Hepatocyte (in vitro differentiated cells): ENCODE measurements at regions not wholly inside any gene's neighbourhood (a gene's known extent, or its start where the extent isn't known, plus 50 kb on each side); places are given as distances from the start of the nearest gene placed in this dataset.

Source experiments
- DNase-seq: peaks from one replicate; pipeline ENCODE4 v3.0.0-alpha.2; 2016; ENCODE audit warnings: low spot score
- H2AFZ ChIP-seq: fragments of 200-600 bp; sonication (generic); 2 replicates; pipeline ENCODE4 v1.6.0; 2016; ENCODE audit warnings: antibody characterized with exemption, mild to moderate bottlenecking
- H3K27ac ChIP-seq: fragments of 200-600 bp; sonication (generic); 2 replicates; pipeline ENCODE4 v1.5.1; 2016; ENCODE audit warnings: mild to moderate bottlenecking
- H3K27me3 ChIP-seq: fragments of 200-600 bp; sonication (generic); 2 replicates; pipeline ENCODE4 v1.6.1; 2016
- H3K36me3 ChIP-seq: fragments of 200-600 bp; sonication (generic); replicated peaks from 2 replicates; pipeline ENCODE4 v1.5.1; 2016; ENCODE audit warnings: low read depth; ENCODE audit not compliant: insufficient read depth
- H3K4me1 ChIP-seq: fragments of 200-600 bp; sonication (generic); 2 replicates; pipeline ENCODE4 v1.5.1; 2016; ENCODE audit warnings: mild to moderate bottlenecking, moderate library complexity; ENCODE audit not compliant: insufficient read depth
- H3K4me2 ChIP-seq: fragments of 200-600 bp; sonication (generic); 2 replicates; pipeline ENCODE4 v1.6.0; 2016
- H3K4me3 ChIP-seq: fragments of 200-600 bp; sonication (generic); 2 replicates; pipeline ENCODE4 v1.5.1; 2016; ENCODE audit warnings: mild to moderate bottlenecking
- H3K79me2 ChIP-seq: fragments of 200-600 bp; sonication (generic); 2 replicates; pipeline ENCODE4 v1.6.0; 2017; ENCODE audit warnings: mild to moderate bottlenecking
- H3K9me2 ChIP-seq: fragments of 200-600 bp; sonication (generic); replicated peaks from 2 replicates; pipeline ENCODE4 v1.6.0; 2017; ENCODE audit warnings: mild to moderate bottlenecking; ENCODE audit not compliant: insufficient read depth
- H3K9me3 ChIP-seq: fragments of 200-600 bp; sonication (generic); 2 replicates; pipeline ENCODE4 v1.5.1; 2016; ENCODE audit warnings: low read depth, mild to moderate bottlenecking
- H4K20me1 ChIP-seq: fragments of 200-600 bp; sonication (generic); 2 replicates; pipeline ENCODE4 v1.6.0; 2016; ENCODE audit warnings: mild to moderate bottlenecking; ENCODE audit not compliant: insufficient read depth, poor library complexity, severe bottlenecking
- EZH2 ChIP-seq: fragments of 200-600 bp; sonication (generic); IDR thresholded peaks from 2 replicates; pipeline ENCODE4 v1.6.1; 2016; ENCODE audit warnings: antibody characterized with exemption, mild to moderate bottlenecking, borderline replicate concordance
- EZH2phosphoT487 ChIP-seq: fragments of 200-600 bp; sonication (generic); IDR thresholded peaks from one replicate; pipeline ENCODE4 v1.6.1; 2018; ENCODE audit warnings: antibody characterized with exemption, mild to moderate bottlenecking, low read depth, moderate library complexity; ENCODE audit not compliant: unreplicated experiment, severe bottlenecking
- WGBS: methylation state at CpG from one replicate; pipeline ENCODE4 v1.1.6; 2016; ENCODE audit warnings: low lambda C conversion rate; ENCODE audit errors: missing lambda C conversion rate; 5-methylcytosine and 5-hydroxymethylcytosine counted together
- TF ChIP-seq, protein P1 (sequence below): fragments of 200-600 bp; sonication (generic); IDR thresholded peaks from 2 replicates; pipeline ENCODE4 v1.5.1; 2016; ENCODE audit warnings: antibody characterized with exemption, mild to moderate bottlenecking; ENCODE audit not compliant: poor library complexity

DNA sequence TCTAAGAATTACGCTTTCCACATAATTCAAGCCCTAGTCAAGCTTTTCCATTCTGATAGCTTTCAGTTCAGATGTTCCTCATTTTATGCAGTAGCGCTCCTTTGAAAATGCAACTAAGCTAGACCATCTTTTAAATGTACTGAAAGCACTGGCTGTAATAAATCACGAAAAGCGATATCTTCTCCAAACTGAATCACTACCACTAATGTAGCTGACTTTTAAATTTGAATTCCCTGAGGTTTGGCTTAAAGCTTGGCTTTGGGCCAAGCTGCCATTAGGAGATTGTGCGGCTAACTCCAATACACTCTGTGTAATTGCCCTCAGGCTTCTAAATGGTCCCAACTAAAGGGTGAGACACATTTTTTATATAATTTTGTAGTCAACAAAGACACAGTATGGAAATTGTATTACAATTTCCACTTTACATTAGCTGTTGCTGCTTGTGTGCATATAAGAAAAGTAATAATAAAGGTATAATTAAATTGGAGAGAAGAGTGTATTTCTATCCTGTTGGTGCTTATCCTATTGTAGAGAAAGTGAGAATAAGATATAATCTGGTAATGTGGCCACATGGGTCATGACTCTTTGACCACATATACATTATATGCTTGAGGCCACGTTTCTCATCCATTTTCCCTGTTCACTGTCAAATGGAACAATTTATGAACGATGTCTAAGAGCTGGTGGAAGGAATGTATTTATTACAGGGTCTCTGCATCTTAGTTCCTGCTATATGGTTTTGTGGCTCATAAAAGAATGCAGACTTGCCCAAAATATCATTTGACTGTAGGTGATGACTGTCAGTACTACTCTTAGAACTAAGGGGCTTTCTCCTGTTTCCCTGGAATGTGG is 118.7 kb upstream of the TAF11L2 start:
- no peaks in the 10 kb centered on the region for H3K9me3 ChIP-seq
- no peak overlapping the region for H3K4me3 ChIP-seq
- no peaks in the 10 kb centered on the region for H3K79me2 ChIP-seq
- peaks cover 18% of the 10 kb centered on the region for H3K4me1 ChIP-seq
- no peak for TF ChIP-seq EZH2
- TF ChIP-seq, protein P1, sequence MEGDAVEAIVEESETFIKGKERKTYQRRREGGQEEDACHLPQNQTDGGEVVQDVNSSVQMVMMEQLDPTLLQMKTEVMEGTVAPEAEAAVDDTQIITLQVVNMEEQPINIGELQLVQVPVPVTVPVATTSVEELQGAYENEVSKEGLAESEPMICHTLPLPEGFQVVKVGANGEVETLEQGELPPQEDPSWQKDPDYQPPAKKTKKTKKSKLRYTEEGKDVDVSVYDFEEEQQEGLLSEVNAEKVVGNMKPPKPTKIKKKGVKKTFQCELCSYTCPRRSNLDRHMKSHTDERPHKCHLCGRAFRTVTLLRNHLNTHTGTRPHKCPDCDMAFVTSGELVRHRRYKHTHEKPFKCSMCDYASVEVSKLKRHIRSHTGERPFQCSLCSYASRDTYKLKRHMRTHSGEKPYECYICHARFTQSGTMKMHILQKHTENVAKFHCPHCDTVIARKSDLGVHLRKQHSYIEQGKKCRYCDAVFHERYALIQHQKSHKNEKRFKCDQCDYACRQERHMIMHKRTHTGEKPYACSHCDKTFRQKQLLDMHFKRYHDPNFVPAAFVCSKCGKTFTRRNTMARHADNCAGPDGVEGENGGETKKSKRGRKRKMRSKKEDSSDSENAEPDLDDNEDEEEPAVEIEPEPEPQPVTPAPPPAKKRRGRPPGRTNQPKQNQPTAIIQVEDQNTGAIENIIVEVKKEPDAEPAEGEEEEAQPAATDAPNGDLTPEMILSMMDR: no peak
- no peak for TF ChIP-seq EZH2phosphoT487
- no peaks in the 10 kb centered on the region for H3K9me2 ChIP-seq
- H3K36me3 ChIP-seq: no peaks in the 10 kb centered on the region
- WGBS: 37% methylated on average over 7 of the region's 7 CpGs
- H3K27ac ChIP-seq: peak overlapping the region; percentile 81
- H2AFZ ChIP-seq: no peak overlapping the region
- H3K4me2 ChIP-seq: peak overlapping the region; percentile 64
- no peaks in the 10 kb centered on the region for H4K20me1 ChIP-seq
- no peaks in the 10 kb centered on the region for H3K27me3 ChIP-seq
- DNase-seq: no peak

DNA sequence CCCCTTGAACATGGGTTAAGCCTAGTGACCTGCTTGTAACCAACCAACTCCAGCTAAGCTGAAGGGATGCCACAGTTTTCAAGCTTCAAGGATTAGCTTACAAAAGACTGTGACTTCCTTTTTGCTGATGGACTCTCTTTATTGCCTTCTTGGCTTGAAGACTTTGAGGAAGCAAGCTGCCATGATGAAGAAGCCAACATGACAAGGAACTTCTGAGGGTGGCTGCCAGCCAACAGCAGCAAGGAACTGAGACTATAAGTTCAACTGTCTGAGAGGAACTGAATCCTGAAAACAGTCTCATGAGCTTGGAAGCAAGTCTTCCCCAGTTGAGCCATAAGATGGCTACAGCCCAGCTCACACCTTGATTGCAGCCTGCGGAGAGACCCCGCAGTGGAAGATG is 116.1 kb upstream of the TAF11L2 start:
- DNase-seq: no peak
- Histone ChIP-seq H3K9me2 (no peaks in the 10 kb centered on the region), H3K4me3 (no peak overlapping the region), H3K79me2 (no peaks in the 10 kb centered on the region), H3K4me1 (peaks cover 18% of the 10 kb centered on the region), H3K27me3 (no peaks in the 10 kb centered on the region), H3K9me3 (no peaks in the 10 kb centered on the region), H3K4me2 (no peak overlapping the region), H3K27ac (no peak overlapping the region), H4K20me1 (no peaks in the 10 kb centered on the region), H3K36me3 (no peaks in the 10 kb centered on the region), H2AFZ (no peak overlapping the region)
- TF ChIP-seq, protein P1: no peak
- TF ChIP-seq EZH2: no peak
- no peak for TF ChIP-seq EZH2phosphoT487
- WGBS: 92% methylated on average over 2 of the region's 2 CpGs

DNA sequence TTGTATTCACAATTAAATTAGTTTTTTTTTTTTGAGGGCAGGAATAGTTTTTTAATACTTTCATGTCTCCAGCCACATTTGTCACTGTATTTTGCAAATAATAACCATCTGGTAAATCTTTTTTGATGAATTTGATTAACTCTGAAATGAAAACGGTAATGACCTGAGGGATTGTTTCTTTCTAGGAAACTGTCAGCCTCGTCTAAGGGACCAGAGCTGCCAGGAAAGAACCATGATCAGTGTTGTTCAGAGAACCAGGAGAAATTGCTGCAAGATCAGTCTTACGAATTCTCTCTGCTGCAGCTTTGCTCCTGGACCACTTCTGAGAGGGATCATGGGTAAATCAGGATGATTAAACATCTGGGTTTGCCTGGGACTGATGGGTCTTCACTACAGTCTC is 114.5 kb upstream of the TAF11L2 start:
- no peak overlapping the region for H2AFZ ChIP-seq
- DNase-seq: no peak

More for the DNA sequence above, 114.5 kb upstream of the TAF11L2 start:
- Histone ChIP-seq H4K20me1 (no peaks in the 10 kb centered on the region), H3K4me1 (peaks cover 11% of the 10 kb centered on the region), H3K9me3 (no peaks in the 10 kb centered on the region), H3K4me3 (no peak overlapping the region), H3K27ac (no peak overlapping the region), H3K27me3 (no peaks in the 10 kb centered on the region), H3K36me3 (no peaks in the 10 kb centered on the region), H3K79me2 (no peaks in the 10 kb centered on the region), H3K4me2 (no peak overlapping the region), H3K9me2 (no peaks in the 10 kb centered on the region)
- TF ChIP-seq, protein P1: no peak
- TF ChIP-seq EZH2phosphoT487 (no peak), EZH2 (no peak)
- WGBS: 56% methylated on average over 3 of the region's 3 CpGs
